ENCODE measurements at regions not wholly inside any gene's neighbourhood (a gene's known extent, or its start where the extent isn't known, plus 50 kb on each side); places are given as distances from the start of the nearest gene placed in this dataset.

DNA sequence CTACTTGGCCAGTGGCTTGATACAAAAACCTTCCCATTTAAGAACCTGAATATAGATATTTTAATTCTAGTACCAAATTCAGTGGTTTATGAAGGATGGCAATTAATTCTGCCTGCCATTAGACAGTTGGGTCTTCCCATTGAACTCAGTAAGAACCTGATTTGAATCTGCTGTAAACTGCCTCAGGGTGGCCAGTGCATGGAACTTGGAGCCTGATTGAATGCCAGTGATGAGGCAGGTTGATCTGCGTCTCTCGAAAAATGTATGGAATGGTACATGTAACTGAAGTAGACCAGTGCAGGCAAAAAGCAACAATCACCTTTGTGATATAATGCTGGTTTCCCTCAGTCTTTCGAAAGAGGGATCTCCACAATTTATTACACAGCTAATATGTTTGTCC is 421.4 kb downstream of the TMA16 start:
- no peak for ATAC-seq (ENCODE audit: low read depth)

DNA sequence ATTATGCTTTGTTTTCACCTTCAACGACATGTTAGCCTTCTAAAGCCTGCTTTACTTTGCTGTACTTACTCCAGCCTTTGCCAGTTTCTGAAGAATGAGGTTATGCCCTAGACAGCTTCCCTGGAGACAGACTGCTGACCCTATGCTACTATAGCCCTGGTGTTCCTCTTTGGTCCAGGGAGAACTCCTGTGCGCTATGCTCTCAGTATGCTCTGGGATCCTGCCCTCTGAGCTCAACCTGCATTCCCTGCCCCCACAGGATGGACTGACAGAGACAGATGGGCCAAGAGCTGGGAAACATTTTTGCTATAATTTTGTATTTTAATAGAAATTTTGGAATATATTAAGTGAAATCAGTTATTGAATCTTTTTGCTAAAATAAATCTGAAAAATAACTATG is 425.9 kb downstream of the TMA16 start:
- no peak overlapping the region for H3K27ac Mint-ChIP-seq
- no peaks in the 10 kb centered on the region for H3K36me3 Mint-ChIP-seq
- ATAC-seq (ENCODE audit: low read depth) (no peak), DNase-seq (ENCODE audit: low spot score in 2 of 2) (no peak)
- H3K4me1 Mint-ChIP-seq, result peaks cover 2% of the 10 kb centered on the region
- H3K27me3 Mint-ChIP-seq, result peaks cover 3% of the 10 kb centered on the region
- no peaks in the 10 kb centered on the region for H3K9me3 Mint-ChIP-seq
- no peak overlapping the region for H3K4me3 Mint-ChIP-seq

More for the DNA sequence above, 421.4 kb downstream of the TMA16 start:
- DNase-seq (ENCODE audit: low spot score in 2 of 2), result no peak
- Mint-ChIP-seq H3K36me3 (no peaks in the 10 kb centered on the region), H3K4me3 (no peak overlapping the region), H3K9me3 (no peaks in the 10 kb centered on the region), H3K27me3 (peaks cover 5% of the 10 kb centered on the region), H3K27ac (no peak overlapping the region), H3K4me1 (no peaks in the 10 kb centered on the region)

DNA sequence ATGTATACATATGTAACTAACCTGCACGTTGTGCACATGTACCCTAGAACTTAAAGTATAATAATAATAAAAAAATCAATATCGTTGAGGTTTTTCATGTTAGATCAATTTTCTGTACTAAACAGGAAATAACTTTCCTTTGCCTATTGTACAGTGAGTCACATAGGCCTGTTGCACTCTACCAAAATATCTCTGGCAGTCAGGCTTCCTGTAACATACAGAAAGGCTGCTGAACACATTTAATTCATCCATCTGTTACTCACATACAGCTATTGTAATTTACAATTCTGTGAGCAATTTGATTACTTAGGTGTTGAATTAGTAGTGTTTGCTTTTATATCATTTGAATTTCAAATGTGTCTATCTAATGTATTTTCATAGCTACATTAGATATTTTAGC is 427.8 kb downstream of the TMA16 start:
- Mint-ChIP-seq H3K27me3 (peaks cover 3% of the 10 kb centered on the region), H3K9me3 (no peaks in the 10 kb centered on the region), H3K27ac (no peak overlapping the region), H3K36me3 (no peaks in the 10 kb centered on the region), H3K4me1 (peaks cover 2% of the 10 kb centered on the region), H3K4me3 (no peak overlapping the region)
- ATAC-seq (ENCODE audit: low read depth), result no peak
- DNase-seq (ENCODE audit: low spot score in 2 of 2), result no peak

DNA sequence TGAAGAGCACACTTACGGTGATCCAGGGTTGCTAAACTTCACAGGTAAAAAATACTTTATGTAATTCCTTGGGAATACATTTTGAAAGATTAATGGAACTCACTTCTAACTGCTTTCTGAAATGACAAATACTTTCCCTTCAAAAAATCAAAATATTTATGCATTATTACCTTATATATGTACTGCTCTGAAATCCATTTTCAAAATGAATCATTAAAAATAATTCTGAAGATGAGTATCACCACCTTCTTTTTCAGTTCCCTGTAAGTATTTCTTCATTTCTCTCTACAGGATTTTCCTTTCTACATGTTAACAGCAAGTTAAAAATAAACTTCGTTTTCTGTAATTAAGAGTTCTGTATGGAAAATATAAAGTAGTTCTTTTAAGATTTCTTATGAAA is 428.6 kb downstream of the TMA16 start:
- Mint-ChIP-seq H3K4me1 (peaks cover 2% of the 10 kb centered on the region), H3K4me3 (no peak overlapping the region), H3K27me3 (peaks cover 1% of the 10 kb centered on the region), H3K27ac (no peak overlapping the region), H3K9me3 (no peaks in the 10 kb centered on the region), H3K36me3 (no peaks in the 10 kb centered on the region)
- DNase-seq (ENCODE audit: low spot score in 2 of 2) (no peak), ATAC-seq (ENCODE audit: low read depth) (no peak)

- H3K4me1 Mint-ChIP-seq, result no peaks in the 10 kb centered on the region
Observed at GRCh38 chr4:163930086-163930485, 435.6 kb downstream of the TMA16 start.

GRCh38 chr4:163932504-163932903 is 438.0 kb downstream of the TMA16 start:
- Mint-ChIP-seq H3K36me3 (no peaks in the 10 kb centered on the region), H3K4me3 (no peak overlapping the region), H3K27me3 (no peaks in the 10 kb centered on the region), H3K4me1 (no peaks in the 10 kb centered on the region), H3K27ac (no peak overlapping the region), H3K9me3 (no peaks in the 10 kb centered on the region)
- DNase-seq (ENCODE audit: low spot score in 2 of 2) (no peak), ATAC-seq (ENCODE audit: low read depth) (no peak)

More at GRCh38 chr4:163930086-163930485, 435.6 kb downstream of the TMA16 start:
- no peak overlapping the region for H3K27ac Mint-ChIP-seq
- H3K27me3 Mint-ChIP-seq, result no peaks in the 10 kb centered on the region
- no peak for ATAC-seq (ENCODE audit: low read depth)
- no peak for DNase-seq (ENCODE audit: low spot score in 2 of 2)
- H3K9me3 Mint-ChIP-seq, result no peaks in the 10 kb centered on the region
- no peaks in the 10 kb centered on the region for H3K36me3 Mint-ChIP-seq
- no peak overlapping the region for H3K4me3 Mint-ChIP-seq

- Mint-ChIP-seq H3K4me1 (no peaks in the 10 kb centered on the region), H3K9me3 (peaks cover 4% of the 10 kb centered on the region), H3K36me3 (no peaks in the 10 kb centered on the region), H3K4me3 (no peak overlapping the region), H3K27ac (no peak overlapping the region), H3K27me3 (peaks cover 4% of the 10 kb centered on the region)
- DNase-seq (ENCODE audit: low spot score in 2 of 2) (no peak), ATAC-seq (ENCODE audit: low read depth) (no peak)
Observed at GRCh38 chr4:163939597-163939996, 445.1 kb downstream of the TMA16 start.

- DNase-seq (ENCODE audit: low spot score in 2 of 2), result no peak
- Mint-ChIP-seq H3K27me3 (peaks cover 4% of the 10 kb centered on the region), H3K4me3 (no peak overlapping the region), H3K4me1 (no peaks in the 10 kb centered on the region), H3K9me3 (peaks cover 4% of the 10 kb centered on the region), H3K36me3 (no peaks in the 10 kb centered on the region), H3K27ac (no peak overlapping the region)
- no peak for ATAC-seq (ENCODE audit: low read depth)
Observed at GRCh38 chr4:163941221-163941905, 446.9 kb downstream of the TMA16 start.

- no peaks in the 10 kb centered on the region for H3K4me1 Mint-ChIP-seq
- no peaks in the 10 kb centered on the region for H3K36me3 Mint-ChIP-seq
- H3K27ac Mint-ChIP-seq, result no peak overlapping the region
- peaks cover 1% of the 10 kb centered on the region for H3K27me3 Mint-ChIP-seq
- DNase-seq (ENCODE audit: low spot score in 2 of 2) (no peak), ATAC-seq (ENCODE audit: low read depth) (no peak)
- no peaks in the 10 kb centered on the region for H3K9me3 Mint-ChIP-seq
- no peak overlapping the region for H3K4me3 Mint-ChIP-seq
Observed at GRCh38 chr4:163948920-163949455, 454.5 kb downstream of the TMA16 start.

GRCh38 chr4:163949976-163950601 is 455.6 kb downstream of the TMA16 start:
- peaks cover 1% of the 10 kb centered on the region for H3K27me3 Mint-ChIP-seq
- no peak for DNase-seq (ENCODE audit: low spot score in 2 of 2)
- H3K27ac Mint-ChIP-seq, result no peak overlapping the region
- H3K4me3 Mint-ChIP-seq, result no peak overlapping the region
- no peaks in the 10 kb centered on the region for H3K36me3 Mint-ChIP-seq
- H3K9me3 Mint-ChIP-seq, result no peaks in the 10 kb centered on the region
- no peaks in the 10 kb centered on the region for H3K4me1 Mint-ChIP-seq
- no peak for ATAC-seq (ENCODE audit: low read depth)

DNA sequence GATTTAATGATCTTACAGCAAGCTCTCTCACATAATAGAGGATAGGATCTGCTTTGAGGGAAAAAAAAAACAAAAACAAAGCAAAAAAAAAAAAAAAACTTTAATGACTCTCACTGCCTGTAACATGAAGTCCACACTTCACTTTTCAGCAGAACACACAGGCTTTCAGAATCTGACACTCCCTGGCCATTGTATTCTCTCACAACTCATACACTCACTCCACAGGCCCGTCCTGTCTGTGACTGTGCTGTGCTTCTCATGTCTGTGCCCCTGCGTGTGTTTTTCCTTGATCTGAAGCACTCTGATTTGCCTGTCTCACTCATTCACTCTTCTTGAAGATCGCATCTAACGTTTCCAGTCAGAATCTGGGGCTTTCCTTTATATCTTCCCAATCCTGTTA is 460.8 kb downstream of the TMA16 start:
- H3K27ac Mint-ChIP-seq, result no peak overlapping the region

GRCh38 chr4:163958751-163959150 is 464.3 kb downstream of the TMA16 start:
- Mint-ChIP-seq H3K36me3 (no peaks in the 10 kb centered on the region), H3K9me3 (no peaks in the 10 kb centered on the region), H3K27ac (no peak overlapping the region), H3K4me1 (no peaks in the 10 kb centered on the region), H3K27me3 (peaks cover 6% of the 10 kb centered on the region), H3K4me3 (no peak overlapping the region)
- no peak for ATAC-seq (ENCODE audit: low read depth)
- no peak for DNase-seq (ENCODE audit: low spot score in 2 of 2)

More for the DNA sequence above, 460.8 kb downstream of the TMA16 start:
- H3K4me3 Mint-ChIP-seq, result no peak overlapping the region
- ATAC-seq (ENCODE audit: low read depth) (no peak), DNase-seq (ENCODE audit: low spot score in 2 of 2) (no peak)
- H3K9me3 Mint-ChIP-seq, result no peaks in the 10 kb centered on the region
- no peaks in the 10 kb centered on the region for H3K36me3 Mint-ChIP-seq
- no peaks in the 10 kb centered on the region for H3K4me1 Mint-ChIP-seq
- H3K27me3 Mint-ChIP-seq, result peaks cover 6% of the 10 kb centered on the region

- Mint-ChIP-seq H3K27me3 (peaks cover 6% of the 10 kb centered on the region), H3K4me1 (no peaks in the 10 kb centered on the region), H3K36me3 (no peaks in the 10 kb centered on the region), H3K27ac (no peak overlapping the region), H3K4me3 (no peak overlapping the region), H3K9me3 (no peaks in the 10 kb centered on the region)
- ATAC-seq (ENCODE audit: low read depth), result no peak
- DNase-seq (ENCODE audit: low spot score in 2 of 2), result no peak
Observed at GRCh38 chr4:163959932-163960331, 465.4 kb downstream of the TMA16 start.

- DNase-seq (ENCODE audit: low spot score in 2 of 2), result no peak
- Mint-ChIP-seq H3K4me3 (no peak overlapping the region), H3K36me3 (no peaks in the 10 kb centered on the region), H3K27me3 (no peaks in the 10 kb centered on the region), H3K9me3 (no peaks in the 10 kb centered on the region), H3K4me1 (peaks cover 4% of the 10 kb centered on the region), H3K27ac (no peak overlapping the region)
- no peak for ATAC-seq (ENCODE audit: low read depth)
Observed at GRCh38 chr4:163966612-163967011, 472.1 kb downstream of the TMA16 start.

DNA sequence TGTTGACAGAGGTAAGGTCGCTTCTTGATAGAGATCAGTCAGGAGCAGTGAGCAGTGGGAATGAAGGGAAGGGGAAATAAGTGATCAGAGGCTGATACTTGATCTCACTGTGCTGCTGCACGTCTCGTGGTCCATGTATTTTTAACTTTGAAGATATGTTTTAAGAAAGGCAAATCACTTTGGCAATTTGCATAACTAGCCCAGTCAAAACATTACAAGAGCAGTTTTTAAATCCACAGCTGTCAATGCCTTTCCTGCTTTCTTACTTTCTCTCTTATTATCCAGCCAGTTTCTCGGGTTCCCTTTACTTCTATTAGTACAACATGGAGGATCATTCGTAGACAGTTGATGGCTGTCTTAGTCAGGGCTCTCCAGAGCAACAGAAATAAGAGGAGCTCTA is 472.8 kb downstream of the TMA16 start:
- DNase-seq (ENCODE audit: low spot score in 2 of 2) (no peak), ATAC-seq (ENCODE audit: low read depth) (no peak)
- Mint-ChIP-seq H3K36me3 (no peaks in the 10 kb centered on the region), H3K27ac (no peak overlapping the region), H3K4me1 (peaks cover 4% of the 10 kb centered on the region), H3K4me3 (no peak overlapping the region), H3K9me3 (no peaks in the 10 kb centered on the region), H3K27me3 (no peaks in the 10 kb centered on the region)
